NT2/D1 (cell line): ENCODE measurements at regions not wholly inside any gene's neighbourhood (a gene's known extent, or its start where the extent isn't known, plus 50 kb on each side); places are given as distances from the start of the nearest gene placed in this dataset.
"Not testable (repeated sequence)": the region's sequence is repeated elsewhere in the genome, so short reads cannot be mapped to it uniquely, and the experiment has no call there.

Source experiments
- SUZ12 ChIP-seq: IDR thresholded peaks from 2 replicates; pipeline ENCODE4 v1.6.1; 2011; ENCODE audit not compliant: insufficient read length, insufficient read depth; ENCODE audit errors: extremely low read depth
- YY1 ChIP-seq: IDR thresholded peaks from 2 replicates; pipeline ENCODE4 v1.6.1; 2011; ENCODE audit not compliant: insufficient read length, insufficient read depth
- ZNF274 ChIP-seq: IDR thresholded peaks from 2 replicates; pipeline ENCODE4 v1.6.1; 2011; ENCODE audit warnings: mild to moderate bottlenecking, low read depth, low read length

DNA sequence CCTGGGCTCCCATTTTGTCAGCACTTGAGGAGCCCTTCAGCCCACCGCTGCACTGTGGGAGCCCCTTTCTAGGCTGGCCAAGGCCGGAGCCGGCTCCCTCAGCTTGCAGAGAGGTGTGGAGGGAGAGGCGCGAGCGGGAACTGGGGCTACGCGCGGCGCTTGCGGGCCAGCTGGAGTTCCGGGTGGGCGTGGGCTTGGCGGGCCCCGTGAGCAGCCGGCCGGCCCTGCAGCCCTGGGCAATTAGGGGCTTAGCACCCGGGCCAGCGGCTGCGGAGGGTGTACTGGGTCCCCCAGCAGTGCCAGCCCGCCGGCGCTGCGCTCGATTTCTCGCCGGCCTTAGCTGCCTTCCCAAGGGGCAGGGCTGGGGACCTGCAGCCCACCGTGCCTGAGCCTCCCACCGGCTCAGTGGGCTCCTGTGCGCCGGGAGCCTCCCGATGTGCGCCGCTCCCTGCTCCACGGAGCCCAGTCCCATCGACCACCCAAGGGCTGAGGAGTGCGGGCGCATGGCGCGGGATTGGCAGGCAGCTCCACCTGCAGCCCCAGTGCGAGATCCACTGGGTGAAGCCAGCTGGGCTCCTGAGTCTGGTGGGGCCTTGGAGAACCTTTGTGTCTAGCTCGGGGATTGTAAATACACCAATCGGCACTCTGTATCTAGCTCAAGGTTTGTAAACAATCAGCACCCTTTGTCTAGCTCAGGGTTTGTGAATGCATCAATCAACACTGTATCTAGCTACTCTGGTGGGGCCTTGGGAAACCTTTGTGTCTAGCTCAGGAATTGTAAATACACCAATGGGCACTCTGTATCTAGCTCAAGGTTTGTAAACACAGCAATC is 137.8 kb downstream of the RFX6 start:
- not testable (repeated sequence) for TF ChIP-seq SUZ12, ZNF274, YY1
